ENCODE measurements at regions not wholly inside any gene's neighbourhood (a gene's known extent, or its start where the extent isn't known, plus 50 kb on each side); places are given as distances from the start of the nearest gene placed in this dataset.

DNA sequence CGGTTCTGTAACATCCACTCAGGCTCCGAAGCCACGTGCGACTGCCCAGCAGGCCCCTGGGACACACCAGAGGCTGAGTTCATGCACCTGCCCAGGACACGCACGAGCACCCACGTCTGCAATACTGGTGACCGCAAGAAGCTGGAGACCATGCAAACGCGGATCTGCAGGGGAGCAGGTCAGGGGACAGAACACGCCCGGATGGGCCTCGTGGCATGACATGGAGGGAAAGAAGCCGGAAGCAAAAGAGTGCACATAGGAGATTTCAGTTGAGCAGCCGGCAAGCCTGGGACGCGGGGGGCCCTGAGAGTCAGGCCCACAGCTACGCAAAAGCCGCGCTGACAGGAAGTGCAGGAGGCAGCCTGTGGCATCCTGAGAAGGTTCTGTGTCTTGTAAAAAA, 73.7 kb downstream of the FOXL3 start:
- intact Hi-C loops (cut with micrococcal nuclease), result no loop called here
- Mint-ChIP-seq H3K36me3 (ENCODE audit: insufficient read depth, unreplicated experiment) (peaks cover 4% of the 10 kb centered on the region), H3K27me3 (ENCODE audit: insufficient read depth, unreplicated experiment) (peaks cover 18% of the 10 kb centered on the region), H3K4me1 (ENCODE audit: insufficient read depth, unreplicated experiment) (peaks cover 6% of the 10 kb centered on the region), H3K27ac (ENCODE audit: low read depth, unreplicated experiment) (no peak overlapping the region), H3K9me3 (ENCODE audit: unreplicated experiment) (no peaks in the 10 kb centered on the region), H3K4me3 (ENCODE audit: unreplicated experiment) (no peak overlapping the region)
- CTCF ChIA-PET, result no interaction called here
- no peak for DNase-seq (ENCODE audit: unreplicated experiment)
- POLR2A ChIA-PET, result no interaction called here
- BruUV-seq (replicated peaks), result no TSS peak
- TF ChIP-seq, protein P1, sequence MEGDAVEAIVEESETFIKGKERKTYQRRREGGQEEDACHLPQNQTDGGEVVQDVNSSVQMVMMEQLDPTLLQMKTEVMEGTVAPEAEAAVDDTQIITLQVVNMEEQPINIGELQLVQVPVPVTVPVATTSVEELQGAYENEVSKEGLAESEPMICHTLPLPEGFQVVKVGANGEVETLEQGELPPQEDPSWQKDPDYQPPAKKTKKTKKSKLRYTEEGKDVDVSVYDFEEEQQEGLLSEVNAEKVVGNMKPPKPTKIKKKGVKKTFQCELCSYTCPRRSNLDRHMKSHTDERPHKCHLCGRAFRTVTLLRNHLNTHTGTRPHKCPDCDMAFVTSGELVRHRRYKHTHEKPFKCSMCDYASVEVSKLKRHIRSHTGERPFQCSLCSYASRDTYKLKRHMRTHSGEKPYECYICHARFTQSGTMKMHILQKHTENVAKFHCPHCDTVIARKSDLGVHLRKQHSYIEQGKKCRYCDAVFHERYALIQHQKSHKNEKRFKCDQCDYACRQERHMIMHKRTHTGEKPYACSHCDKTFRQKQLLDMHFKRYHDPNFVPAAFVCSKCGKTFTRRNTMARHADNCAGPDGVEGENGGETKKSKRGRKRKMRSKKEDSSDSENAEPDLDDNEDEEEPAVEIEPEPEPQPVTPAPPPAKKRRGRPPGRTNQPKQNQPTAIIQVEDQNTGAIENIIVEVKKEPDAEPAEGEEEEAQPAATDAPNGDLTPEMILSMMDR (IDR thresholded peaks at IDR 0.05; ENCODE audit: unreplicated experiment), result no peak

DNA sequence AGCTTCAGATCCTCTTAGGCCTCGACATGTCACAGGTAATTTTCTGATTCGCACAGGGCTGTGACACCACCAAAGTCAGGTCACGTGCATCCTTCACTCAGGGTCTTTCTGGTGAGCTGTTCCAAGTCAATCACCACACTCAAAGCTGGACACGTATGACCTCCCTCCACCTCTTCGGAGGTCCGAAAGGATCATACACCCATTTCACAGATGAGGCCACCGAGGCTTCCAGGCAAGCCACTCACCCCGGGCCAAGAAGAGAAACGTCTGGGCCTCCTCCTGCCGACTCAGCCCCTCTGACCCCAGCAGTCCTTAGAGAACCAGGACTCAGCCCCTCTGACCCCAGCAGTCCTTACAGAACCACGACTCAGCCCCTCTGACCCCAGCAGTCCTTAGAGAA, 74.6 kb downstream of the FOXL3 start:
- H3K9me3 Mint-ChIP-seq (ENCODE audit: unreplicated experiment), result no peaks in the 10 kb centered on the region
- POLR2A ChIA-PET, result no interaction called here

DNA sequence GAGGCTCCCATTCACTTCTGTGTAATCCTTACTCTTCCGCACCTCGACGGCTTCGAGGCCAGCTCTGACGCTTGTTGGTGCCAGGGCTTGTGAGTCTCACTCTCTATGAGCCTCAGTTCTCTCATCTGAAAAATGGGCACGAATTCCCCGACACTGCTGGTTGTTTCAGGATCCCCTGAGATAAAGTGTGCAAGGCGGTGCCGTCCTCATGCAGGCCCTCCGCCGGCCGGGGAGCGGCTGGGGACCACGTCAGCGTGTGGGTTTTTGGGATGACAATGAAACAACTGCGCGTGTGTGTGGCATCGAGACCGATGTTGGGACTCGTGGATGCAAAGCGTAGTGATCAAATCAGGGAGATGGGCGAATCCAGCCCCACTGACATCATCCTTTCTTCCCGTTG, 75.6 kb downstream of the FOXL3 start:
- Mint-ChIP-seq H3K36me3 (ENCODE audit: insufficient read depth, unreplicated experiment) (peaks cover 4% of the 10 kb centered on the region), H3K4me3 (ENCODE audit: unreplicated experiment) (no peak overlapping the region), H3K27me3 (ENCODE audit: insufficient read depth, unreplicated experiment) (peaks cover 18% of the 10 kb centered on the region), H3K27ac (ENCODE audit: low read depth, unreplicated experiment) (no peak overlapping the region), H3K4me1 (ENCODE audit: insufficient read depth, unreplicated experiment) (peaks cover 6% of the 10 kb centered on the region), H3K9me3 (ENCODE audit: unreplicated experiment) (no peaks in the 10 kb centered on the region)
- intact Hi-C loops (cut with micrococcal nuclease), result no loop called here
- no peak for DNase-seq (ENCODE audit: unreplicated experiment)
- CTCF ChIA-PET, result interaction anchor here (0.7 to 1.0 kb wide), 3 partner anchors 12 to 95 kb away, joined by 3 to 5 read pairs (median 3); no protein-coding TSS in a partner anchor
- TF ChIP-seq, protein P1 (IDR thresholded peaks at IDR 0.05; ENCODE audit: unreplicated experiment), result no peak
- no TSS peak for BruUV-seq (replicated peaks)
- POLR2A ChIA-PET, result no interaction called here

More for the DNA sequence above, 74.6 kb downstream of the FOXL3 start:
- CTCF ChIA-PET, result interaction anchor here (0.6 kb wide), 1 partner anchor 255 kb away, joined by 3 read pairs; no protein-coding TSS in a partner anchor
- intact Hi-C loops (cut with micrococcal nuclease), result no loop called here
- H3K36me3 Mint-ChIP-seq (ENCODE audit: insufficient read depth, unreplicated experiment), result peaks cover 4% of the 10 kb centered on the region
- BruUV-seq (replicated peaks), result no TSS peak
- H3K27ac Mint-ChIP-seq (ENCODE audit: low read depth, unreplicated experiment), result no peak overlapping the region
- DNase-seq (ENCODE audit: unreplicated experiment), result no peak
- TF ChIP-seq, protein P1 (IDR thresholded peaks at IDR 0.05; ENCODE audit: unreplicated experiment), result no peak
- no peak overlapping the region for H3K4me3 Mint-ChIP-seq (ENCODE audit: unreplicated experiment)
- peaks cover 18% of the 10 kb centered on the region for H3K27me3 Mint-ChIP-seq (ENCODE audit: insufficient read depth, unreplicated experiment)
- H3K4me1 Mint-ChIP-seq (ENCODE audit: insufficient read depth, unreplicated experiment), result peaks cover 6% of the 10 kb centered on the region

DNA sequence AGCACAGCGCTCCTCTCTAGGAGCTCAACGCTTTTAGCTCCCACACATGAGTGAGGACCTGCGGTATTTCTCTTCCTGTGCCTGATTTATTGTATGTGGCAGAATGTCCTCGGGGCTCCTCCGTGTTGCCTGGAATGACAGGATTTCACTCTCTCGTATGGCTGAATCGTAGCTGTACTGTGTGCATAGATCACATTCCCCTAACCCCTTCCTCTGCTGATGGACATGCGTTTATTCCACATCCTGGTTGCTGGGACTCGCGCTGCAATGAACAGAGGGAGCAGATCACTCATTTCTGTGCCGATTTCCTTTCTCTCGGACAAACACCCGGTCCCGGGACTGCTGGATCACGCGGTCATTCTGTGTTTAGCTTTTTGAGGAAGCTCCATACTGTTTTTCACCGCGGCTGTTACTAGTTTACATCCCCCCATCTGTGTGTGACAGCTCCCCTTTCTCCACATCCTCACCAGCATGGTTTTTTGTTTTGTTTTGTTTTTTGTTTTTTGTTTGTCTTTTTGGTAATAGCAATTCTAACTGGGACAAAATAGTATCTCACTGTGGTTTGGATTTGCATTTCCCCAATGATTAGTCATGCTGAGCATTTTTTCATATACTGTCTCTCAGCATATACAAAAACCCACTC, 76.3 kb downstream of the FOXL3 start:
- Mint-ChIP-seq H3K4me3 (ENCODE audit: unreplicated experiment) (no peak overlapping the region), H3K27ac (ENCODE audit: low read depth, unreplicated experiment) (no peak overlapping the region), H3K4me1 (ENCODE audit: insufficient read depth, unreplicated experiment) (peaks cover 6% of the 10 kb centered on the region), H3K9me3 (ENCODE audit: unreplicated experiment) (no peaks in the 10 kb centered on the region), H3K27me3 (ENCODE audit: insufficient read depth, unreplicated experiment) (peaks cover 18% of the 10 kb centered on the region), H3K36me3 (ENCODE audit: insufficient read depth, unreplicated experiment) (peaks cover 4% of the 10 kb centered on the region)
- no TSS peak for BruUV-seq (replicated peaks)
- intact Hi-C loops (cut with micrococcal nuclease), result no loop called here
- POLR2A ChIA-PET, result no interaction called here
- CTCF ChIA-PET, result interaction anchor here (0.6 to 1.0 kb wide), 4 partner anchors 11 to 471 kb away, joined by 3 to 5 read pairs (median 4); no protein-coding TSS in a partner anchor
- DNase-seq (ENCODE audit: unreplicated experiment), result no peak
- TF ChIP-seq, protein P1 (IDR thresholded peaks at IDR 0.05; ENCODE audit: unreplicated experiment), result no peak
